ENCODE measurements at regions not wholly inside any gene's neighbourhood (a gene's known extent, or its start where the extent isn't known, plus 50 kb on each side); places are given as distances from the start of the nearest gene placed in this dataset.

- H3K4me3 ChIP-seq (ENCODE audit: low read depth, low read length): no peak overlapping the region
Observed at GRCh38 chr5:159385536-159385935, 55.2 kb upstream of the IL12B start.

- H3K4me3 ChIP-seq (ENCODE audit: low read depth, low read length): no peak overlapping the region
Observed at GRCh38 chr5:159386028-159386711, 55.9 kb upstream of the IL12B start.

- H3K4me3 ChIP-seq (ENCODE audit: low read depth, low read length): no peak overlapping the region
Observed at GRCh38 chr5:159392871-159393270, 62.6 kb upstream of the IL12B start.

- no peak overlapping the region for H3K4me3 ChIP-seq (ENCODE audit: low read depth, low read length)
Observed at GRCh38 chr5:159393854-159394274, 63.6 kb upstream of the IL12B start.

- H3K4me3 ChIP-seq (ENCODE audit: low read depth, low read length): no peak overlapping the region
Observed at GRCh38 chr5:159395202-159395601, 64.9 kb upstream of the IL12B start.

GRCh38 chr5:159398936-159399335, 68.6 kb upstream of the IL12B start:
- no peak overlapping the region for H3K4me3 ChIP-seq (ENCODE audit: low read depth, low read length)

- no peak overlapping the region for H3K4me3 ChIP-seq (ENCODE audit: low read depth, low read length)
Observed at GRCh38 chr5:159400476-159400875, 70.2 kb upstream of the IL12B start.

- no peak overlapping the region for H3K4me3 ChIP-seq (ENCODE audit: low read depth, low read length)
Observed at GRCh38 chr5:159402311-159402710, 72.0 kb upstream of the IL12B start.

- H3K4me3 ChIP-seq (ENCODE audit: low read depth, low read length): no peak overlapping the region
Observed at GRCh38 chr5:159402856-159403255, 72.6 kb upstream of the IL12B start.

GRCh38 chr5:159403906-159404681, 73.8 kb upstream of the IL12B start:
- no peak overlapping the region for H3K4me3 ChIP-seq (ENCODE audit: low read depth, low read length)

GRCh38 chr5:159405611-159406031, 75.3 kb upstream of the IL12B start:
- H3K4me3 ChIP-seq (ENCODE audit: low read depth, low read length): no peak overlapping the region

GRCh38 chr5:159406571-159406970, 76.3 kb upstream of the IL12B start:
- H3K4me3 ChIP-seq (ENCODE audit: low read depth, low read length): no peak overlapping the region

GRCh38 chr5:159409801-159410200, 79.5 kb upstream of the IL12B start:
- no peak overlapping the region for H3K4me3 ChIP-seq (ENCODE audit: low read depth, low read length)

GRCh38 chr5:159410480-159410879, 80.2 kb upstream of the IL12B start:
- no peak overlapping the region for H3K4me3 ChIP-seq (ENCODE audit: low read depth, low read length)

GRCh38 chr5:159411115-159411514, 80.8 kb upstream of the IL12B start:
- no peak overlapping the region for H3K4me3 ChIP-seq (ENCODE audit: low read depth, low read length)

- H3K4me3 ChIP-seq (ENCODE audit: low read depth, low read length): no peak overlapping the region
Observed at GRCh38 chr5:159412284-159413046, 82.2 kb upstream of the IL12B start.

- H3K4me3 ChIP-seq (ENCODE audit: low read depth, low read length): no peak overlapping the region
Observed at GRCh38 chr5:159414021-159414420, 83.7 kb upstream of the IL12B start.

GRCh38 chr5:159415301-159415937, 85.1 kb upstream of the IL12B start:
- H3K4me3 ChIP-seq (ENCODE audit: low read depth, low read length): no peak overlapping the region

GRCh38 chr5:159416438-159416837, 86.2 kb upstream of the IL12B start:
- no peak overlapping the region for H3K4me3 ChIP-seq (ENCODE audit: low read depth, low read length)

- H3K4me3 ChIP-seq (ENCODE audit: low read depth, low read length): no peak overlapping the region
Observed at GRCh38 chr5:159417170-159417569, 86.9 kb upstream of the IL12B start.

- no peak overlapping the region for H3K4me3 ChIP-seq (ENCODE audit: low read depth, low read length)
Observed at GRCh38 chr5:159419576-159419975, 89.3 kb upstream of the IL12B start.
